GM12891 (cell line): ENCODE measurements at regions not wholly inside any gene's neighbourhood (a gene's known extent, or its start where the extent isn't known, plus 50 kb on each side); places are given as distances from the start of the nearest gene placed in this dataset.

Source experiments
- PAX5 ChIP-seq: IDR thresholded peaks from 2 replicates; pipeline ENCODE4 v1.6.1; 2011; ENCODE audit warnings: low read length, moderate library complexity, mild to moderate bottlenecking; ENCODE audit not compliant: insufficient read depth, severe bottlenecking
- POLR2A ChIP-seq: IDR thresholded peaks from 2 replicates; pipeline ENCODE4 v1.6.1; 2011; ENCODE audit warnings: low read depth, low read length, control low read depth
- POLR2AphosphoS5 ChIP-seq: IDR thresholded peaks from 2 replicates; pipeline ENCODE4 v1.6.1; 2011; ENCODE audit warnings: low read depth, low read length, control low read depth
- SPI1 ChIP-seq: IDR thresholded peaks from 2 replicates; pipeline ENCODE4 v1.6.1; 2011; ENCODE audit warnings: low read depth, low read length, control low read depth
- TAF1 ChIP-seq: IDR thresholded peaks from 2 replicates; pipeline ENCODE4 v1.6.1; 2011; ENCODE audit warnings: low read depth, low read length, control low read depth

DNA sequence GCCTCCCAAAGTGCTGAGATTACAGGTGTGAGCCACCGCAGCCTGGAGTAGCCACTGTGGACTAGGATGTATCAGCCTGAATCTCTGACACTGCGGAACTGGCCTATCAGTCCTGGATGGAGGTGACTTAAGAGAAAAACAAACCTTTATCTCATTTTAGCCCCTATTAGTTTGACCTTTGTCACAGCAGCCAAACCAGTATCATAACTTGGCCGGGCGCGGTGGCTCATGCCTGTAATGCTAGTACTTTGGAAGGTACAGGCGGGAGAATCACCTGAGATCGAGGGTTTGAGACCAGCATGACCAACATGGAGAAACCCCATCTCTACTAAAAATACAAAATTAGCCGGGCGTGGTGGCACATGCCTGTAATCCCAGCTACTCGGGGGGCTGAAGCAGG is 51.8 kb upstream of the USP7 start:
- TF ChIP-seq SPI1 (no peak), POLR2A (no peak), POLR2AphosphoS5 (no peak), PAX5 (no peak), TAF1 (no peak)
